Breast epithelium (tissue), 4 donors: ENCODE measurements at regions not wholly inside any gene's neighbourhood (a gene's known extent, or its start where the extent isn't known, plus 50 kb on each side); places are given as distances from the start of the nearest gene placed in this dataset.

Experiments used
- DNase-seq, 2 donors: peaks; one replicate each; pipeline ENCODE4 v3.0.0-alpha.2; 2019; ENCODE audit warnings: low spot score in 2 of 2
- H3K27ac ChIP-seq, 2 donors: fragments of 200-600 bp; sonication (generic) in 1 of 2; one replicate each; pipeline ENCODE4 v1.5.1; 2016 to 2019; ENCODE audit warnings: mild to moderate bottlenecking in 1 of 2
- H3K27me3 ChIP-seq, 2 donors: fragments of 200-600 bp; sonication (generic) in 1 of 2; one replicate each; pipeline versions ENCODE4 v1.5.1 to v1.6.0; 2017 to 2019; ENCODE audit warnings: control low read depth in 1 of 2, mild to moderate bottlenecking in 1 of 2
- H3K36me3 ChIP-seq: fragments of 200-600 bp; one replicate; pipeline ENCODE4 v1.5.1; 2019
- H3K4me1 ChIP-seq, 2 donors: fragments of 200-600 bp; sonication (generic); one replicate each; pipeline ENCODE4 v1.5.1; 2016 to 2019; ENCODE audit warnings: control low read depth in 1 of 2
- H3K4me3 ChIP-seq, 3 donors: fragments of 200-600 bp; sonication (generic); 1 replicate in 2 of 3; 2 replicates in 1 of 3; pipeline ENCODE4 v1.5.1; 2016 to 2019; ENCODE audit warnings: mild to moderate bottlenecking in 3 of 3, moderate library complexity in 2 of 3
- H3K9me3 ChIP-seq, 2 donors: fragments of 200-600 bp; sonication (generic) in 1 of 2; one replicate each; pipeline ENCODE4 v1.5.1; 2016 to 2019; ENCODE audit warnings: control low read depth in 1 of 2
- POLR2A ChIP-seq: fragments of 450-650 bp; IDR thresholded peaks from one replicate; pipeline ENCODE4 v1.6.1; 2016; ENCODE audit warnings: antibody characterized with exemption, mild to moderate bottlenecking, moderate library complexity
- POLR2AphosphoS5 ChIP-seq, 3 donors: sonication (generic); formaldehyde crosslinking; IDR thresholded peaks; one replicate each; pipeline ENCODE4 v1.6.1; 2017; ENCODE audit warnings: antibody characterized with exemption in 3 of 3
- intact Hi-C: fragments of 100-400 bp; cut with DNase I; formaldehyde crosslinking; loops from one replicate; pipeline ENCODE4 v1.15.1; 2023; ENCODE audit warnings: low total_unique reads
- TF ChIP-seq, protein P1 (sequence below), 3 donors: fragments of 450-650 bp; IDR thresholded peaks; one replicate each; pipeline ENCODE4 v1.5.1; 2016 to 2017; ENCODE audit warnings: antibody characterized with exemption in 3 of 3, mild to moderate bottlenecking in 3 of 3, moderate library complexity in 3 of 3

DNA sequence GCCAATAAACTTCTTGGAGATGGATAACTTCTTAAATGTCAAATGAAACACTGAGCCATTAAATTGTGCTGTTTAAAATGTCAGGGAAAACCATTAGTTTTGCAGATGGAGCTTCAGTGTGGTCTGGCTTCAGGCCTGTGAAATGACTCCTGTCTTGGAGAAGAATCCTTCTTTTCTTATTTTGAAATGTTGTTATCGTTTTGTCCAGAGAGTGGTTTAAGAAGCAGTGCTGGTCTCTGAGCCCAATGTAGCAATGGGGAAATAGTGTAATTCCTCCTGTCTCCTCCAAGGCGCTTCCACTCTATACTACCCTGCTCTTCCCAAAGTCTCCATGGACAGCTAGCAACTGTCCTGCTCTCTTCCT is 177.6 kb downstream of the REEP3 start:
- no peaks in the 10 kb centered on the region for H3K4me1 ChIP-seq

DNA sequence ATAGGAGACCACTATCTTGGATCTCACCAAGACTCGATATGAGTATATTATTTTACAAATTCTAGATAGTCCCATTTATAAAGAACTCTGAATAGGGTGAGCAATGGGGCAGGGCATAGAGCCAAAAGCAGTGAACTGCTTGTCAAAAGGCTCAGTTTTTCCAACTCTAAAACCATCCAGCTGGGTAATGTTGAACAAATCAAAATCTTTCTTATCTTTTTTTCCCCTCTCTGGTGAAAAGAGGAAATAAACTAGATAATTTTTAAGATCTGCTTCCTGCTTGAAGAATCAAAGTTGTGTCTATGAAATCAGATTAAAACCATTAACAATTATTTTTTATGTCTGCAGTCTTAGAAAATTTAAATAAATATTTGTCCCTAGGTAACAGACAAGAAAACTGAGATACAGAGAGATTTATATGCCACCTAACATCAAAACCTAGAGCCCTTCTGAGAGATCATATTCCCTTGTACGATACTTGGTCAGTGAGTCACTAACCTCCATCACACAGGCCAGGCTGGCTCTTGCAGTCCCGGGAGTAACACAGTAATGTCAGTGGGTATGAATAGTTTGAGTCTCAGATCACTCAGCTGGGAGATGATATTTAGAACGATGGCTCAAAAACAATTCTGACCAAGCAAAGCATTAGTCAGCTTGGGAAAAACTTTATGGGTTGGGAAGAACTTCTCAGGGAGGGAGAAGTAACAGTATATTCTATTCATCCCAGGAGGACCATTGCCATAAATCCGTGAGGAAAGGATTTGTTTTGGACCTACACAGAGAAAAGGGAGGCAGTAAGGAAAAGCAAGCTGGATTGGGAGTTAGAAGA is 178.8 kb downstream of the REEP3 start:
- H3K4me1 ChIP-seq: no peaks in the 10 kb centered on the region
- no peak for DNase-seq
- no peak overlapping the region for H3K4me3 ChIP-seq
- TF ChIP-seq, protein P1, sequence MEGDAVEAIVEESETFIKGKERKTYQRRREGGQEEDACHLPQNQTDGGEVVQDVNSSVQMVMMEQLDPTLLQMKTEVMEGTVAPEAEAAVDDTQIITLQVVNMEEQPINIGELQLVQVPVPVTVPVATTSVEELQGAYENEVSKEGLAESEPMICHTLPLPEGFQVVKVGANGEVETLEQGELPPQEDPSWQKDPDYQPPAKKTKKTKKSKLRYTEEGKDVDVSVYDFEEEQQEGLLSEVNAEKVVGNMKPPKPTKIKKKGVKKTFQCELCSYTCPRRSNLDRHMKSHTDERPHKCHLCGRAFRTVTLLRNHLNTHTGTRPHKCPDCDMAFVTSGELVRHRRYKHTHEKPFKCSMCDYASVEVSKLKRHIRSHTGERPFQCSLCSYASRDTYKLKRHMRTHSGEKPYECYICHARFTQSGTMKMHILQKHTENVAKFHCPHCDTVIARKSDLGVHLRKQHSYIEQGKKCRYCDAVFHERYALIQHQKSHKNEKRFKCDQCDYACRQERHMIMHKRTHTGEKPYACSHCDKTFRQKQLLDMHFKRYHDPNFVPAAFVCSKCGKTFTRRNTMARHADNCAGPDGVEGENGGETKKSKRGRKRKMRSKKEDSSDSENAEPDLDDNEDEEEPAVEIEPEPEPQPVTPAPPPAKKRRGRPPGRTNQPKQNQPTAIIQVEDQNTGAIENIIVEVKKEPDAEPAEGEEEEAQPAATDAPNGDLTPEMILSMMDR (IDR thresholded peaks at IDR 0.05): no peak
- no peak for TF ChIP-seq POLR2A
- no peak for TF ChIP-seq POLR2AphosphoS5 (IDR thresholded peaks at IDR 0.05)
- no peaks in the 10 kb centered on the region for H3K36me3 ChIP-seq
- intact Hi-C loops: loop anchor here (10.0 kb wide), 1 partner anchor 65 kb away; no protein-coding TSS in a partner anchor
- peak overlapping the region; percentile 69 to 89 for H3K27ac ChIP-seq
- no peaks in the 10 kb centered on the region for H3K9me3 ChIP-seq
- H3K27me3 ChIP-seq: no peaks in the 10 kb centered on the region

More for the DNA sequence above, 177.6 kb downstream of the REEP3 start:
- Histone ChIP-seq H3K36me3 (no peaks in the 10 kb centered on the region), H3K27me3 (no peaks in the 10 kb centered on the region), H3K9me3 (no peaks in the 10 kb centered on the region), H3K27ac (peak overlapping the region in 1 of 2 donors; percentile 89), H3K4me3 (no peak overlapping the region)
- no peak for TF ChIP-seq POLR2A
- no peak for TF ChIP-seq POLR2AphosphoS5 (IDR thresholded peaks at IDR 0.05)
- TF ChIP-seq, protein P1 (IDR thresholded peaks at IDR 0.05): no peak
- no peak for DNase-seq
- intact Hi-C loops: no loop called here

DNA sequence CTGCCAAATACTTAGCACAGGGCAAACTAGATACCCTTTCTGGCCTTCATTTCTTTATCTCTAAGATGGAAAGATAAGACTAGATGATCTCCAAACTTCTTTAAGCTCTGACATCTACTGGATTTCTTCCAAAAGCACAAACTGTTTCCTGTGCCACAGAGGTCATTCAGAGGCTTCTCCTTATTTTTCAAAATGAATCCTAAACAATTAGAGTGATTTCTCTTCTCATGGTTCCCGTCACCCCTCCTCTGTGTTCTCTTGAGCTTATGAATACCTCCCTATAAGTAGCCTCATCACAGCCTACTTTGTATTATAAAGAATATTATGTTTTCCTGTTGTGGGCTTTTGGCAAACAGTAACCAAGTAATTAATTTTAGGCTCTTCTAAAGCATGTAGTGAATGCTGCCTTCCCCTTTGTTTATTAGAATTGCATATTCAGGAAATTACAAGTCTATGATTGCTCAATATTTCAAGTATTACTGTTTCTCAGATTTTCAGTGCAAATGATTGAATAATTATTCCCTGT is 179.5 kb downstream of the REEP3 start:
- H3K9me3 ChIP-seq: no peaks in the 10 kb centered on the region
- TF ChIP-seq POLR2AphosphoS5 (IDR thresholded peaks at IDR 0.05): peak in 1 of 3 donors; percentile 10
- no peak for TF ChIP-seq POLR2A
- no peak for DNase-seq
- H3K36me3 ChIP-seq: no peaks in the 10 kb centered on the region
- H3K4me3 ChIP-seq: no peak overlapping the region
- H3K4me1 ChIP-seq: no peaks in the 10 kb centered on the region
- no peaks in the 10 kb centered on the region for H3K27me3 ChIP-seq
- intact Hi-C loops: loop anchor here (10.0 kb wide), 1 partner anchor 66 kb away; no protein-coding TSS in a partner anchor
- peak overlapping the region; percentile 69 to 89 for H3K27ac ChIP-seq

DNA sequence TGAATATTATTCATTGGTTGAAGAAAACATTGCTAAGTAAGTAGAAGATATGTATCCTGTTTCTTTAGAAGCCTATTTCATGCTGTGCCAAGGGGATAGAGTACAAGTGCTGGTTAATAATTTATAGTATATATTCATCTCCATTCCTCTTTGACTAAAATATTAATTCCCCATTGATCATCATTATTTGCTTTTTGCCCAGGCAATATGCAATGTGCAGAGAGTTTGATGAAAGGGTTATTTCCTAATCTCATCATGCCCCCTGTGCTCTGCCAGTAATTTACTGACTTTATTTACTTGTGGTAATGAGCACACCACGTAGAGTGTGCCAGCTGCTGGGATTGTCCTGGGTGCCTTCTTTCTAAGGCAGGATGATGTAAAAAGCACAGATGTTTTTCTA is 180.9 kb downstream of the REEP3 start:
- intact Hi-C loops: loop anchor here (10.0 kb wide), 1 partner anchor 67 kb away; no protein-coding TSS in a partner anchor
- Histone ChIP-seq H3K4me1 (no peaks in the 10 kb centered on the region), H3K27me3 (no peaks in the 10 kb centered on the region), H3K27ac (no peak overlapping the region), H3K36me3 (no peaks in the 10 kb centered on the region), H3K9me3 (no peaks in the 10 kb centered on the region), H3K4me3 (no peak overlapping the region)
- TF ChIP-seq POLR2AphosphoS5 (IDR thresholded peaks at IDR 0.05) (no peak), POLR2A (no peak)
- TF ChIP-seq, protein P1 (IDR thresholded peaks at IDR 0.05): no peak
- no peak for DNase-seq

DNA sequence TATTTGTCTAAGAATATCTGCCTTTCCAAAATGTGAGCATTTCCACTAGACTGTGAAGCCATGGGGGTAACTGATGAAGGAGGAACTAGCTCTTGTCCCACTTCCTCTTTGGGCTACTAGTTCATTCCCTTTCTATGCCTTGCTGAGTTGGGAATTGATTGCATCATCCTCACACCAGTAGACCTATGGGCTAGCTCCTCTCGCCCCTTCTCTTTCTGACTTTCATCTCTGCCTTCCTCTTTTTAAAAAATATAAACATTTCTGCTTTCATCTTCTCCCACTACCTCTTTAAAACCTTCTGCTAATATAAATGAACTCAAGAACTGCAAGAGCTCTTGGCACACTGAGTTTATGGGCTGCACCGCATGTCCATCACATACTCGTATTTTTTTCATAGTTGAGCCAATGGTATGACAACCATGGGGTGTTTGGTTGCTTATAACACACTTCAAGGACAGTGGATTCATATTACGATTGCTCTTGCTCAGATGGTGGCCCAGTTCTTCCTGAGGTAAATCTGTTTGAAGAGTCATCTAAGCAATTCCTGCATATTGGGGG is 182.0 kb downstream of the REEP3 start:
- no peak overlapping the region for H3K4me3 ChIP-seq

More for the DNA sequence above, 182.0 kb downstream of the REEP3 start:
- H3K36me3 ChIP-seq: no peaks in the 10 kb centered on the region
- no peaks in the 10 kb centered on the region for H3K9me3 ChIP-seq
- intact Hi-C loops: loop anchor here (10.0 kb wide), 1 partner anchor 68 kb away; no protein-coding TSS in a partner anchor
- TF ChIP-seq, protein P1 (IDR thresholded peaks at IDR 0.05): no peak
- TF ChIP-seq POLR2AphosphoS5 (IDR thresholded peaks at IDR 0.05) (peak in 1 of 3 donors; percentile 36), POLR2A (no peak)
- H3K27ac ChIP-seq: no peak overlapping the region
- no peak for DNase-seq
- no peaks in the 10 kb centered on the region for H3K27me3 ChIP-seq
- H3K4me1 ChIP-seq: no peaks in the 10 kb centered on the region
